Right lobe of liver (tissue), 4 donors: ENCODE measurements at regions not wholly inside any gene's neighbourhood (a gene's known extent, or its start where the extent isn't known, plus 50 kb on each side); places are given as distances from the start of the nearest gene placed in this dataset.

ENCODE experiments used
- POLR2A ChIP-seq: fragments of 450-650 bp; IDR thresholded peaks from one replicate; pipeline ENCODE4 v1.6.1; 2017; ENCODE audit warnings: antibody characterized with exemption, mild to moderate bottlenecking
- TF ChIP-seq, protein P1 (sequence below), 4 donors: fragments of 200-600 bp in 3 of 4; fragments of 450-650 bp in 1 of 4; IDR thresholded peaks; one replicate each; pipeline versions ENCODE4 v1.5.1 to v1.8.0; 2016 to 2022; ENCODE audit warnings: antibody characterized with exemption in 4 of 4, mild to moderate bottlenecking in 2 of 4
- donor health status: DM: no; HTN: no; CAD: no.
- donor health status: DM: no; HTN: no; CAD: no.
- donor health status: DM: no; HTN: yes; CAD: no.

DNA sequence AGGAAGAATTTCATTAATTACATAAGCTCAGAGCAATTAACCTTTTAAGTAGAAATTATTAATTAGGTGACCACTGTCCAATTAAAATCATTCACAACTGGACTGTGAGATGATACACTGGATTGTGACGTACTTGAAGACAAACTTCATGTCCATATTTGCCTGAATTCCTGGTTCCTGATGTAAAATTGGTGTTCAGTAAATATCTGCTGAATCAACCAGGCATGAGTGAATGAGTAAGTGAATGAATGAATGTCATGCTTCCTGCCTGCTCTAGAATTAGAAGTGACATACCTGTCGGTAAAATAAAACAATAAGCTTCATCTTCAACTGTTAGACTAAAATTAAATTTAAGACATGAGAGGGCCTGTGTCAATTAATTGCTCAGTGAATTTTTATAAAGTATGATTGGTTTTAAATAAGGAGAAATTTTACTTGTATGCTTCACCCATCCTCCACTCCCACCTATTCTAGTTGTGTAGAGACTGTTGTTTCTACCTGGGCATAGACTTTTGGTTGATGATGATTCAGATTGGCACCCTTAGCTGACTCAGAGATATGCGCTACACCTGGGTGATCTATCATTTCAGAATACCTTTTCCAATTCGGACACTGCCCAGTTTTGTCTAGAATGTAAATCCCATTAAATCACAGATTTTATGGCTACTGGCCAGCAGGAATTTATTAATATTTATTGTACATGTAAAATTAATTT, 56.9 kb upstream of the PTGS2 start:
- TF ChIP-seq, protein P1, sequence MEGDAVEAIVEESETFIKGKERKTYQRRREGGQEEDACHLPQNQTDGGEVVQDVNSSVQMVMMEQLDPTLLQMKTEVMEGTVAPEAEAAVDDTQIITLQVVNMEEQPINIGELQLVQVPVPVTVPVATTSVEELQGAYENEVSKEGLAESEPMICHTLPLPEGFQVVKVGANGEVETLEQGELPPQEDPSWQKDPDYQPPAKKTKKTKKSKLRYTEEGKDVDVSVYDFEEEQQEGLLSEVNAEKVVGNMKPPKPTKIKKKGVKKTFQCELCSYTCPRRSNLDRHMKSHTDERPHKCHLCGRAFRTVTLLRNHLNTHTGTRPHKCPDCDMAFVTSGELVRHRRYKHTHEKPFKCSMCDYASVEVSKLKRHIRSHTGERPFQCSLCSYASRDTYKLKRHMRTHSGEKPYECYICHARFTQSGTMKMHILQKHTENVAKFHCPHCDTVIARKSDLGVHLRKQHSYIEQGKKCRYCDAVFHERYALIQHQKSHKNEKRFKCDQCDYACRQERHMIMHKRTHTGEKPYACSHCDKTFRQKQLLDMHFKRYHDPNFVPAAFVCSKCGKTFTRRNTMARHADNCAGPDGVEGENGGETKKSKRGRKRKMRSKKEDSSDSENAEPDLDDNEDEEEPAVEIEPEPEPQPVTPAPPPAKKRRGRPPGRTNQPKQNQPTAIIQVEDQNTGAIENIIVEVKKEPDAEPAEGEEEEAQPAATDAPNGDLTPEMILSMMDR (IDR thresholded peaks at IDR 0.05), result no peak
- no peak for TF ChIP-seq POLR2A
